ENCODE measurements at regions not wholly inside any gene's neighbourhood (a gene's known extent, or its start where the extent isn't known, plus 50 kb on each side); places are given as distances from the start of the nearest gene placed in this dataset.

DNA sequence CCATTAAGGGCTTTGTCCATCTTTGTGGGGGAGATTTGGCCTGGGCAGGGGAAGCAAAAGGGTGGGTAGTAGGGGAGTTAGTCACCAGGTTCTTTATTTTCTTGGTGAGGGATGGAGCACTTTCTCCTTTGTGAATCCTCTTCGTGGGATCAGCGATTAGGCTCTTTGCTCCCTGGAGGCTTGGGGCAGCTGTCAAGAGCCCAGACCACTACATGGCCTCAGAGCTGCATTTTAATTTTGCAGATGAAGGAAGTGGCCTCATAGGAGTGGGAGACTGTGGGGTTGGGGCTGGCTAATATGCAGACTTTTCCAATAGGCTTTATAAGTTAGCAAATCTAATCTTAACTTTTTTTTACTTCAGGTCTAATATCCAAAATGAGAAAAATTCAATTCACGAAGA is 168.1 kb upstream of the DEFB112 start:
- TF ChIP-seq POLR2A (IDR thresholded peaks at IDR 0.05) = no peak
- TF ChIP-seq, protein P1, sequence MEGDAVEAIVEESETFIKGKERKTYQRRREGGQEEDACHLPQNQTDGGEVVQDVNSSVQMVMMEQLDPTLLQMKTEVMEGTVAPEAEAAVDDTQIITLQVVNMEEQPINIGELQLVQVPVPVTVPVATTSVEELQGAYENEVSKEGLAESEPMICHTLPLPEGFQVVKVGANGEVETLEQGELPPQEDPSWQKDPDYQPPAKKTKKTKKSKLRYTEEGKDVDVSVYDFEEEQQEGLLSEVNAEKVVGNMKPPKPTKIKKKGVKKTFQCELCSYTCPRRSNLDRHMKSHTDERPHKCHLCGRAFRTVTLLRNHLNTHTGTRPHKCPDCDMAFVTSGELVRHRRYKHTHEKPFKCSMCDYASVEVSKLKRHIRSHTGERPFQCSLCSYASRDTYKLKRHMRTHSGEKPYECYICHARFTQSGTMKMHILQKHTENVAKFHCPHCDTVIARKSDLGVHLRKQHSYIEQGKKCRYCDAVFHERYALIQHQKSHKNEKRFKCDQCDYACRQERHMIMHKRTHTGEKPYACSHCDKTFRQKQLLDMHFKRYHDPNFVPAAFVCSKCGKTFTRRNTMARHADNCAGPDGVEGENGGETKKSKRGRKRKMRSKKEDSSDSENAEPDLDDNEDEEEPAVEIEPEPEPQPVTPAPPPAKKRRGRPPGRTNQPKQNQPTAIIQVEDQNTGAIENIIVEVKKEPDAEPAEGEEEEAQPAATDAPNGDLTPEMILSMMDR (IDR thresholded peaks at IDR 0.05) = no peak

Data from body of pancreas (tissue), 4 donors.